ENCODE measurements at regions not wholly inside any gene's neighbourhood (a gene's known extent, or its start where the extent isn't known, plus 50 kb on each side); places are given as distances from the start of the nearest gene placed in this dataset.
A peak's percentile ranks its signal among the peaks of the same experiment; 100 is the strongest.
"Not testable (repeated sequence)": the region's sequence is repeated elsewhere in the genome, so short reads cannot be mapped to it uniquely, and the experiment has no call there.

DNA sequence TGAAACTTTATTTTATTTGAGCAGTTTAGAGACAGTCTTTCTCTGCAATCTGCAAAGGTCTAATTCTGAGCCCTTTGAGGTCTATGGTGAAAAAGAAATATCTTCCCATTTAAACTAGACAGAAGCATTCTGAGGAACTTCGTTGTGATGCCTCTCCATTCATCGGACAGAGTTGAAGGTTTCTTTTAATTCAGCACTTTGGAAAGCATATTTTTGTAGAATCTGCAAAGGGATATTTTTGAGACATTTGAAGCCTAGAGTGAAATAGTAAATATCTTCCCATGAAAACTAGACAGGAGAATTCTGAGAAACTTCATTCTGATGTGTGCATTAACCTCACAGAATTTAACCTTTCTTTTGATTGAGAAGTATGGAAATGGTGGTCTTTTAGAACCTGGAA, 3044.8 kb downstream of the TUBA3C start:
- H3K79me2 ChIP-seq (ENCODE audit: low read depth); H4K20me1 ChIP-seq (ENCODE audit: low read depth); H3K4me2 ChIP-seq; H3K27me3 Mint-ChIP-seq (ENCODE audit: insufficient read depth, low read depth); H3K27ac Mint-ChIP-seq; H3K27ac ChIP-seq; H3K9ac ChIP-seq; H3F3A ChIP-seq (ENCODE audit: low read depth); H3K4me3 ChIP-seq; H3K4me1 ChIP-seq; H3K4me3 Mint-ChIP-seq; H3K36me3 Mint-ChIP-seq; H3K4me1 Mint-ChIP-seq; H3K36me3 ChIP-seq; H3K27me3 ChIP-seq; H2AFZ ChIP-seq (replicated peaks): not testable (repeated sequence)
- peak; percentile 6 for DNase-seq (ENCODE audit: low spot score)
- H3K9me3 Mint-ChIP-seq, result peaks cover 21% of the 10 kb centered on the region
- peaks cover 20% of the 10 kb centered on the region for H3K9me3 ChIP-seq (ENCODE audit: low read depth)

DNA sequence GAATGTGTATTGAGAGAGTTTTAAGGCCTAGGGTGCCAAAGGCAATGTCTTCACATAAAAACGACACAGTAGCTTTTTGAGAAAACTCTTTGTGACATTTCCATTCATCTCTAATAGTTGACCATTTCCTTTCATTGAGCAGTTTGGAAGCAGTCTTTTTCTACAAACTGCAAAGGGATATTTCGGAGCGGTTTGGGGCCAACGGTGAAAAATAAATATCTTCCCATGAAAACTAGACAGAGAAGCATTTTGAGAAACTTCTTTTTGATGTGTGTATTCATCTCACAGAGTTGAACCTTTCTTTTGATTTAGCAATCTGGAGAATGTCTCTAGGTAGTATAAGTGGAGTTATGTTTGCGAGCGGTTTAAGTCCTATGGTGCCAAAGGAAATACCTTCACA, 3052.9 kb downstream of the TUBA3C start:
- H3K27me3 ChIP-seq; H3K4me3 ChIP-seq; H3K4me1 Mint-ChIP-seq; H4K20me1 ChIP-seq (ENCODE audit: low read depth); H3K9ac ChIP-seq; H3K27ac Mint-ChIP-seq; H3K36me3 Mint-ChIP-seq; H3F3A ChIP-seq (ENCODE audit: low read depth); H3K4me3 Mint-ChIP-seq; H3K27ac ChIP-seq; DNase-seq (ENCODE audit: low spot score); H2AFZ ChIP-seq (replicated peaks); H3K79me2 ChIP-seq (ENCODE audit: low read depth); H3K27me3 Mint-ChIP-seq (ENCODE audit: insufficient read depth, low read depth); H3K36me3 ChIP-seq; H3K4me1 ChIP-seq; H3K4me2 ChIP-seq: not testable (repeated sequence)
- peaks cover 15% of the 10 kb centered on the region for H3K9me3 Mint-ChIP-seq
- peaks cover 18% of the 10 kb centered on the region for H3K9me3 ChIP-seq (ENCODE audit: low read depth)

GRCh38 chr13:16113391-16113790, 3068.2 kb downstream of the TUBA3C start:
- H3K4me2 ChIP-seq; H3K4me3 Mint-ChIP-seq; H2AFZ ChIP-seq (replicated peaks); H3K4me3 ChIP-seq; H3F3A ChIP-seq (ENCODE audit: low read depth); H3K36me3 Mint-ChIP-seq; H3K36me3 ChIP-seq; H3K9ac ChIP-seq; H3K27ac Mint-ChIP-seq; H3K27ac ChIP-seq; H4K20me1 ChIP-seq (ENCODE audit: low read depth); H3K27me3 ChIP-seq; H3K9me3 ChIP-seq (ENCODE audit: low read depth); H3K4me1 ChIP-seq; H3K27me3 Mint-ChIP-seq (ENCODE audit: insufficient read depth, low read depth); H3K4me1 Mint-ChIP-seq; H3K79me2 ChIP-seq (ENCODE audit: low read depth): not testable (repeated sequence)
- peak; percentile 2 for DNase-seq (ENCODE audit: low spot score)
- H3K9me3 Mint-ChIP-seq, result peaks cover 16% of the 10 kb centered on the region
